Esophagus squamous epithelium (tissue), 4 donors: ENCODE measurements at regions not wholly inside any gene's neighbourhood (a gene's known extent, or its start where the extent isn't known, plus 50 kb on each side); places are given as distances from the start of the nearest gene placed in this dataset.

Experiments
- CTCF ChIP-seq, 6 experiments: fragments of 450-650 bp in 4 of 6; fragments of 200-600 bp in 2 of 6; sonication (generic) in 2 of 6; IDR thresholded peaks; one replicate each; pipeline ENCODE4 v1.5.1; 2016 to 2019; ENCODE audit warnings: antibody characterized with exemption in 6 of 6, mild to moderate bottlenecking in 4 of 6, moderate library complexity in 4 of 6
- POLR2A ChIP-seq, 4 donors: fragments of 450-650 bp; IDR thresholded peaks; one replicate each; pipeline ENCODE4 v1.6.1; 2017; ENCODE audit warnings: antibody characterized with exemption in 4 of 4, mild to moderate bottlenecking in 4 of 4, moderate library complexity in 3 of 4

GRCh38 chr4:175451238-175451965, 360.7 kb downstream of the GPM6A start:
- no peak for TF ChIP-seq CTCF (IDR thresholded peaks at IDR 0.05)
- TF ChIP-seq POLR2A (IDR thresholded peaks at IDR 0.05), result no peak
